HepG2 (cell line): ENCODE measurements at regions not wholly inside any gene's neighbourhood (a gene's known extent, or its start where the extent isn't known, plus 50 kb on each side); places are given as distances from the start of the nearest gene placed in this dataset.

Experiments used
- DDIT3 ChIP-seq: sonication (generic); formaldehyde crosslinking; IDR thresholded peaks from 2 replicates; pipeline ENCODE4 v1.4.0; 2020; ENCODE audit warnings: mild to moderate bottlenecking, missing genetic modification reagents
- GFI1 ChIP-seq: sonication (generic); formaldehyde crosslinking; IDR thresholded peaks from 2 replicates; pipeline ENCODE4 v1.5.0; 2020; ENCODE audit warnings: missing genetic modification reagents, mild to moderate bottlenecking, borderline replicate concordance
- GPBP1L1 ChIP-seq: sonication (generic); formaldehyde crosslinking; IDR thresholded peaks from 2 replicates; pipeline ENCODE4 v1.5.0; 2020; ENCODE audit warnings: mild to moderate bottlenecking, missing genetic modification reagents
- HDAC2 ChIP-seq: sonication (generic); formaldehyde crosslinking; IDR thresholded peaks from 2 replicates; pipeline ENCODE4 v1.4.0; 2020; ENCODE audit warnings: missing genetic modification reagents
- IKZF5 ChIP-seq: IDR thresholded peaks from 2 replicates; pipeline ENCODE4 v1.6.1; 2018; ENCODE audit warnings: missing genetic modification reagents, mild to moderate bottlenecking, missing compliant biosample characterization
- JUN ChIP-seq: sonication (generic); formaldehyde crosslinking; IDR thresholded peaks from 2 replicates; pipeline ENCODE4 v1.4.0; 2020; ENCODE audit warnings: mild to moderate bottlenecking, missing genetic modification reagents
- MBNL3 ChIP-seq: fragments of 250-450 bp; sonication (Bioruptor Pico); conservative IDR thresholded peaks from 2 replicates; pipeline ENCODE4 v1.8.0; 2022; ENCODE audit warnings: mild to moderate bottlenecking, inconsistent platforms
- MED13 ChIP-seq: sonication (generic); formaldehyde crosslinking; IDR thresholded peaks from 2 replicates; pipeline ENCODE4 v1.5.0; 2020; ENCODE audit warnings: missing genetic modification reagents
- MIER3 ChIP-seq: IDR thresholded peaks from 2 replicates; pipeline ENCODE4 v1.6.1; 2016; ENCODE audit warnings: missing compliant biosample characterization, borderline replicate concordance
- MTA1 ChIP-seq: sonication (generic); formaldehyde crosslinking; IDR thresholded peaks from 2 replicates; pipeline ENCODE4 v1.4.0; 2020; ENCODE audit warnings: missing genetic modification reagents, mild to moderate bottlenecking, borderline replicate concordance
- NCOA5 ChIP-seq: sonication (generic); formaldehyde crosslinking; IDR thresholded peaks from 2 replicates; pipeline ENCODE4 v1.4.0; 2020; ENCODE audit warnings: missing genetic modification reagents
- NFKBIZ ChIP-seq: IDR thresholded peaks from 2 replicates; pipeline ENCODE4 v1.6.1; 2018; ENCODE audit warnings: missing genetic modification reagents, missing compliant biosample characterization
- PCBP2 ChIP-seq: fragments of 200-400 bp; formaldehyde crosslinking; optimal IDR thresholded peaks from 2 replicates; pipeline ENCODE3; 2018; ENCODE audit warnings: low read length, low read depth; ENCODE audit not compliant: poor library complexity, severe bottlenecking
- PHF5A ChIP-seq: IDR thresholded peaks from one replicate; pipeline ENCODE4 v1.6.1; 2018; ENCODE audit warnings: low read depth, missing genetic modification reagents; ENCODE audit not compliant: unreplicated experiment
- SP140L ChIP-seq: sonication (generic); formaldehyde crosslinking; IDR thresholded peaks from 2 replicates; pipeline ENCODE4 v1.4.0; 2020; ENCODE audit warnings: missing genetic modification reagents, borderline replicate concordance
- ZBED4 ChIP-seq: sonication (generic); formaldehyde crosslinking; IDR thresholded peaks from 2 replicates; pipeline ENCODE4 v1.4.0; 2020; ENCODE audit warnings: missing genetic modification reagents, borderline replicate concordance
- ZNF143 ChIP-seq: sonication (generic); formaldehyde crosslinking; IDR thresholded peaks from 2 replicates; pipeline ENCODE4 v1.4.0; 2020; ENCODE audit warnings: missing genetic modification reagents
- ZNF235 ChIP-seq: sonication (generic); formaldehyde crosslinking; IDR thresholded peaks from 2 replicates; pipeline ENCODE4 v1.8.1; 2023; ENCODE audit warnings: mild to moderate bottlenecking, missing genetic modification reagents, borderline replicate concordance
- ZNF260 ChIP-seq: sonication (generic); formaldehyde crosslinking; IDR thresholded peaks from 2 replicates; pipeline ENCODE4 v1.4.0; 2020; ENCODE audit warnings: missing genetic modification reagents, low read depth, mild to moderate bottlenecking, borderline replicate concordance
- ZNF354B ChIP-seq: sonication (generic); formaldehyde crosslinking; IDR thresholded peaks from 2 replicates; pipeline ENCODE4 v1.8.0; 2022; ENCODE audit warnings: mild to moderate bottlenecking, missing genetic modification reagents
- ZNF563 ChIP-seq: sonication (generic); formaldehyde crosslinking; IDR thresholded peaks from 2 replicates; pipeline ENCODE4 v1.8.0; 2022; ENCODE audit warnings: mild to moderate bottlenecking, moderate library complexity, missing genetic modification reagents

- no peak for TF ChIP-seq PHF5A (CRISPR knock-in tag)
- no peak for TF ChIP-seq ZNF143 (CRISPR knock-in tag)
- no peak for TF ChIP-seq JUN (CRISPR knock-in tag)
- 0 out of 2 replicates have a peak, but pooled peaks have one; percentile 16 for TF ChIP-seq SP140L (CRISPR knock-in tag)
- TF ChIP-seq MED13 (CRISPR knock-in tag), result no peak
- peak; percentile 57; the same call in 1 of the 2 replicates for TF ChIP-seq DDIT3 (CRISPR knock-in tag)
- 0 out of 2 replicates have a peak, but pooled peaks have one; percentile 36 for TF ChIP-seq MIER3 (CRISPR knock-in tag)
- TF ChIP-seq HDAC2 (CRISPR knock-in tag), result peak; percentile 46
- TF ChIP-seq MBNL3 (CRISPR knock-in tag), result no peak
- TF ChIP-seq GPBP1L1, result no peak
- TF ChIP-seq IKZF5, result peak; percentile 35; the same call in 1 of the 2 replicates
- TF ChIP-seq MTA1, result no peak
- peak; percentile 23; the same call in 1 of the 2 replicates for TF ChIP-seq ZNF563 (CRISPR knock-in tag)
- no peak for TF ChIP-seq PCBP2
- TF ChIP-seq NFKBIZ (CRISPR knock-in tag), result 0 out of 2 replicates have a peak, but pooled peaks have one; percentile 42
- no peak for TF ChIP-seq NCOA5 (CRISPR knock-in tag)
- TF ChIP-seq GFI1, result no peak
- TF ChIP-seq ZNF235 (CRISPR knock-in tag), result no peak
- TF ChIP-seq ZNF260, result no peak
- TF ChIP-seq ZNF354B (CRISPR knock-in tag), result no peak
- 0 out of 2 replicates have a peak, but pooled peaks have one; percentile 53 for TF ChIP-seq ZBED4 (CRISPR knock-in tag)
Observed at GRCh38 chr6:28657769-28658465, 132.2 kb downstream of the GPX5 start (continued).
